GM18517 (cell line): ENCODE measurements at regions not wholly inside any gene's neighbourhood (a gene's known extent, or its start where the extent isn't known, plus 50 kb on each side); places are given as distances from the start of the nearest gene placed in this dataset.

ENCODE experiments used
- ATAC-seq: cut with Tn5 transposase; IDR thresholded peaks from one replicate; pipeline ENCODE4 v1.9.1; 2021; ENCODE audit warnings: mild to moderate bottlenecking, moderate library complexity; ENCODE audit not compliant: unreplicated experiment

DNA sequence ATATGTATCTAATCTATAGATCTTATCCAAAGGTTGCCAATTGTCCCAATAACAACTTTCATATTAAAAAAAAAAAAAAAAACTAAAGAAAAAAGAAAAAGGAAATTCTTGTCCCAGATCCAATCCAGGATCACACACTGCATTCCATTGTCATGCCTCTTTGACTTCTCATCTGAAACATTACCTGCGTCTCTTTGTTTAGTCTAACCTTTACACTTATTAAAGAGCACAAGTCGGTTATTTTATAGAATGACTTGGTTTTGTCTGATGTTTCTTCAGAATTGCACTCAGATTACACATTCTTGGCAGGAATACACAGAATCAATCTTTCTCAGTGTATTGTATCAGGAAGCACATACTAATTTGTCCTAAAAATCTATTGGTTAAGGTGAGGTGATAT is 392.5 kb upstream of the KLHL29 start:
- ATAC-seq, result no peak

DNA sequence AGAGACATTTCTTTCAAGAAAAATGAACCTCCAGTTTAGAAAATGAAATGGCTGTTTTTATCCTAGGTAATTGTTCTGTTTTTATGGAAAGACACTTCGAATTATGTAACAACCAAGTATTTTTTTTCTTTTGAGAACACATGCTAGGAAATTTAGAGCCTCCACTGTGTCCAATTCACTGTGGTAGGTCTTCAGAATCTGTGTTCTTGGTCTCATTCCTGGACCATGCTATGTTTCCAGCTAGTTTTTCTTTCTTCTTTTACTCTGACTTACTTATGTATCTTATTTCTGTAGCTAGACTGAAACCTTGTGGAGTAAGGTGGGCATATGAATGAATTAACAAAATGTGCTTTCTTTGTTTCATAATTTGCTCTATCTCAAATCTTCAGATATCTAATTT is 391.7 kb upstream of the KLHL29 start:
- ATAC-seq, result no peak

DNA sequence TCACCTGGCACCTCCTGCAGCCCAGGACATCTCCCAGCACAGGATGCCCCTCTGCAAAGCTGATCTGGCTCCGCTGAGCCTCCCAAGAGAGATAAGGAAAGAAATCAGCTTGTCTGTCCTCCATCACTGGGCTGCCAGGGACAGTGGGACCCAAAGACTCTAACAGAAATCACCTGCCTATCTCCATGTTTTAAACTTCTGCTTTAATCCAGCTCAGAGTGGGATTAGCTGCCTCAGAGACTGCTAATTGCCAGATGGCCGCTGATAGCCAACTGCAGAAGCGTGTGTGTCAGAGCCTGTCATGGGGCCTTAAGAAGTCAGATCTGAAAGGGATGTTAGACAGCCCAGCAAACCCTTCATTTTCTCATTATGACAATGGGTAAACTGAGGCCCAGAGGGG is 389.4 kb upstream of the KLHL29 start:
- no peak for ATAC-seq

DNA sequence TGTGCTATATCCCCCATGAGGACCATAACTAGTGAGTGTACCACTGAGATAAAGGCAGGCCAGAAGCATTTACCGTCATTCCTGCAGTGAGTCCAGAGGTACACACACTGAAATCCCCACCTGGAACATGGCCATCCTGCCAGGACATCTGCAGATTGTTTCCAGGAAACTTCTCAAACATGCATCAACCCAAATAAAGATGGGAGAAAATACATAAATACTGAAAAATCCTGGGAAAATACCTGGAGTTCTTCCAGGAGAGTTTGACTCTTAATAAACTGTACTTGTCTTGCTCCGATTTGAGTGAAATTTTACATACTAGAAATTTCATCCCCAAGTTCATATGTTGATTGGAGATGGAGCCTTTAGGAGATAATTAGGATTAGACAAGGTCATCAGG is 388.1 kb upstream of the KLHL29 start:
- ATAC-seq, result no peak

DNA sequence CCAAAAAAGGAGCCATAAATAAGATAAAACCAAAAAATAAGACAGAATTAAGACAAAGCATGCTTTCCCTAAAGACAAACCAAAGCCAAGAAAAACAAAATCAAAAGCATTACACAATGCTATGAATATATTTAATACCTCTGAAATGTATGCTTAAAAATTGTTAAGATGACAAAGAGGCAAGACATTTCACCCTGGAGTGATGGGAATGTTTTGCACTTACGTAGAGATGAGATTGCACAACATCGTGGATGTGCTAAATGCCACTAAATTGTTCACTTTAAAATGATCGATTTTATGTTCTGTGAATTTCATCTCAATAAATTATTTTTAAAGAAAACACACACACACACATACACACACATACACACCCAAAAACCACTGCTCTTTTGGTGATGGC is 386.6 kb upstream of the KLHL29 start:
- no peak for ATAC-seq

DNA sequence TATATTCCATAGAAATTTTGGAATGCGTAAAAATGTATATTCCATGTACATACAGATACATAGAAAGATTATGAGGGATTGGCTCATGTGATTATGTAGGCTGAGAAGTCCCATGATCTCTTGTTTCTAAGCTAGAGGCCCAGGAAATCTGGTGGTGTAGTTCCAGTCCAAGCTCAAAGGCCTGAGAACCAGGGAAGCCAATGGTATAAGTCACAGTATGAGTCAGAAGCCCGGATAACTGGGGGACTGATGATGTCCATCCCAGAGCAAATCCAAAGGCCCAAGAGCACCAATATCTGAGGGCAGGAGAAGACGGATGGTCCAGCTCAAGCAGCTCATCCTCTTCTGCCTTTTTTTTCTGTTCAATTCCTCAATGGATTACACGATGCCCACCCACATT is 385.0 kb upstream of the KLHL29 start:
- ATAC-seq, result no peak

DNA sequence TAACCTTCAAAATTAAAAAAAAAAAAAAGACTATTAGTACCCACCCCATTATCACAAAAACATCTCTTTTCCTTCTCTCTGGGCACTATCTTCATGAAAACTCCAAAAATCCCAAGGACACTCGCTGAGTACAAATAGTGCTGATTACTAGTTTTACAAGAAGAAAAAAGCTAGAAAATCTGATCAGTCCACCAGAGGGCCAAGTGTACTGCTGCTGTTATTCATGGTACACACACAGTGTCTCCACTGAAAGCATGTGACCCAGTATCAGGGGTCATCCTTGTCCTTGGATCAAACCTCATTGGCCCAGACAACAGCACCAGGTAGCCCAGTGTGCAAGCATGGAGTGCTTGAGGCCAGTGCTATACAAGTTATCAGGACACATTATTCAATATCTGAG is 382.7 kb upstream of the KLHL29 start:
- ATAC-seq, result no peak

DNA sequence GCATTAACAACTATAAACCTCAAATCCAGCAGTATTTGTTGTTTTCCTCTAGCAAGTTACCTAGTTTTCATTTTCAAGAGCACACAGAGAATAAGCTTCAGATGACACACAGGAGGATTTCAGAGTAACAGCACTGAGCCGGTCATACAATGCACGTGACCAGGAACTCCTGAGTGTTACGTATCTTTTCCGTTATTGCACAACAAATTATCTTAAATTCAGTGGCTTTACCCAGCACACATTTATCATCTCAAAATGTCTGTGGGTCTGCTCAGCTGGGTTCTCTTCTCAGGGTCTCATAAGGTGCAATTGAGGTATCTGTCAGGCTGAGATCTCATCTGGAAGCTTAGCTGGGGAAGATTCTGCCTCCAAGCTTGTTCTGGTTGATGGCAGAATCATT is 379.5 kb upstream of the KLHL29 start:
- no peak for ATAC-seq

DNA sequence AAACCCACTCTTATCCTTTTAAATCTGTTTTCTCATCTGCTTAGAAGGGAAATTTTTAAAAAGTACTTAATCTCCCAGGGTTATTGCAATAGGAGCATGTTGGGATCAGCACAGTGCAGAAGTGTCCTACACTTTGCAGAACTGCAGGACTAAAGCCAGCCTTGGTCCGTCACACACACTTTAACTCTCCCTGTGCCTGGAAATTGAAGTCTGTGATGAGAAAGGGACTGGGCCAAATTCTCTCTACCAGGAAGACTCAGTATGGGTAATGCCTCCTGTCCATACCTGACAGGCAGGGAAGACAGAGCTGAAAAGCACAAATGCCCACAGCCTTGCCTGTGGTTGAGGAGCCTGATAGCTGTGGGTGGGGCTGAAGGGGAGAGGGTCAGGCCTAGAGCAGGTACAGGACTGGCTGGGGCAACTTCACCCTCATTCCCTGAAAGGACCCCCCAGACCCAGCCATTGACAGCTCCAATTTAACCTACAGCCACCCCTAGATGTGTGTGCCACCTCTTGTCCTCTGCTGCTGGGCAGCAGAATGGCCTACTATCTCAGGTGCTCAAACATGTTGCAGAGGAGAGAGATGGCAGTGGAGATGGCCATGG is 377.2 kb upstream of the KLHL29 start:
- no peak for ATAC-seq

DNA sequence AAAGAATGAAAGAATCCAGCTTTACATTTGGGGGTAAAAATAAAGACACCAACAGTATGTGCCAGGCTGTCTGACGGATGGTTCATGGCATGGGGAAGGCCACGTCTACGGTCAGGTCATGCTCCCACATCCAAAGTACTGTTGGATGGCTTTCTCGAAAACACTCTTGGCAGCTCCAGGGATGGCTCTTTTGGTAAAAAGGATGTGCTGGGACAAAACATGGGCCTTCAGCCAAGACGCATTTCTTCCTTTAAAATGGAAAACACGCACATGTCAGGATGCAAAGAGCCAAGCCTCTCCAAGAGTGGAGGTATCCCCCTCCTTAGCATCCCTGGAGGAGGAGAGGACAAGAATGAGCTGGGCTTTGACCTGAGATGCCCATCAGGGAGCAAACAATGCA is 376.5 kb upstream of the KLHL29 start:
- ATAC-seq, result no peak

DNA sequence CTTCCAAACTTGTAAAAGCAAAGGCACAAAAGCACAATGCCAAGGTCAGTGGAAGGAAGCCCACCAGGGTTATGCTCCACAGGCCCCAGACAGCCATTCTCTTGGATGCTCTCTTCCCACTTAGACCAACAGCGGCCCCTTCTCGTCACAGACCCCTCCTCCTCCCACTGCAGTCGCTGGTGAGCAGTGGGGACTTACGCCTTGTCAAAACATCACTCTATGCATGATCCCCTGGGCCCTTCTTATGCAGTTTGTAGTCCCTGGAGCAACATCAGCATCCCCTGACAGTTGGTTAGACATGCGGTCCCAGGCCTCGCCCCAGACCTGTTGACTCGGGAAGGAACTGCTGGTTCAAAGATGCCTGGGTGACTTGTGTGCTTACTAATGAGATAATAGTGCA is 376.0 kb upstream of the KLHL29 start:
- ATAC-seq, result no peak

DNA sequence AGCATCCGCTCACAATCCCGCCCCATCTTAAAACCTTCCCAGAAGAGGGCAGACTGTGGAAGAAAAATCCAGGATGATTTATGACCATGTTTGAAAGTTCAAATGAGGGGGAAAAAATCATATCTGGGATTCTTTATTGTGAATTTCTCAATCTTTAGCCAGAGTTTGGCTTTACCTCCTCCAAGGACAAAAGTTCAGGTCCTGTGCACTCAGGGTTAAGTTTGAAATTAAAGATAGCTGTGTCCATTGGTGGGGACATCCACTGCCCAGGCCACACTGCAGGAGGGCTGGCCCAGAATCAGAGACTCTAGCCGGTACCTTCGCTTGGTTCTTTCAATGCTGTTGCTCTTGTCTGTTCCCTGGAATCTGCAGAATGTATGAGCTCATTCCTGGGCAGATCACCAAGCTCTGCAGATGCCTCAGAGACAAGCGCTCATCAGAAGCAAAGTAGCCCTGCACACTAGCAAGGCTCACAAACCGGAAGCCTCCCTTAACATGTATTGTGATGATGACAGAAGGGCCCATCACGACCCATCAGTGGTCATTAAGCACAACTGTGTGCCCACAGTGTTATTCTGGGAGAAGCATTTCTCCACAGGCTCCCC is 375.3 kb upstream of the KLHL29 start:
- ATAC-seq, result no peak

DNA sequence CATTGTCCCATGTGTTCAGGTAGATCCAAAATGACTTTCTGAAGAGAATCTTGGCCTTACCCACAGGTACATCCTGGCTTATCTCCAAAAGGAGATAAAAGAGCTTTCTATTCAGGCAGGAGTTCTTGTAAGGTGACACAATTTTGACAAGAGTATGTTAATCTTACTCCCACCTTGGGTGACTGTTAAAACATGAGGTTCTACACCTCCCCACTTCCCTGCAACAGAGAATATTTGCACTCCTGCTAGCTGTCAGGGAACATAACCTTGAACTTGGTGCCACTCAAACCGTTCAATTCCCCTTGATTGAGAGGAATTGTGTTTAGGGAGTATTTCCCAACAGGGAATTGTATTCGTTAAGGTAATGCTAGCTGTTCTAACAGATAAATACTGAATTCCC is 372.5 kb upstream of the KLHL29 start:
- no peak for ATAC-seq

DNA sequence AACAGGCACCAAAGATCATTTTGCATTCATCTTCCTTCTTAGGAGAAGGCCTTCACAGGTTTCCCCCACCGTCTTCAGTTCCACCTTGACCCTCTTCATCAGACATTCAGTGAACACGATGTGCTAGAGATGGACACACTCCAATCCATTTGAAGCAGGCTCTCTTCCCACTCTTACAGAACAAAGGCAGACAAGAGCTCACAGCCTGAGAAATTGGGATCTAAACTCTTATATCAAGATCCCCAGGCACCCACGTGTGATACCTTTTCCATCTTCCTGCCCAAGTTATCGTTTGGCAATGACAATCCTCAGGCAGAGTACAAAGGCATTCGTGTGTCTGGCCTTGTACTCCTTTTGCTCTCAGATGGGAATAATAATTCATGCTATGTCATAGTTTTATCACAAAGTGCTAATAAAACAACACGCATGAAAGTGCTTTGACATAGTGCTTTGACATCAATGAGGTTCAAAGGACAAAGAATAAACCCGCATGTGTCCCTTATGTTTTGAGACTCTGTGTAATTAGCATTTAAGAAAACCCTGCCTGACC is 369.3 kb upstream of the KLHL29 start:
- no peak for ATAC-seq

DNA sequence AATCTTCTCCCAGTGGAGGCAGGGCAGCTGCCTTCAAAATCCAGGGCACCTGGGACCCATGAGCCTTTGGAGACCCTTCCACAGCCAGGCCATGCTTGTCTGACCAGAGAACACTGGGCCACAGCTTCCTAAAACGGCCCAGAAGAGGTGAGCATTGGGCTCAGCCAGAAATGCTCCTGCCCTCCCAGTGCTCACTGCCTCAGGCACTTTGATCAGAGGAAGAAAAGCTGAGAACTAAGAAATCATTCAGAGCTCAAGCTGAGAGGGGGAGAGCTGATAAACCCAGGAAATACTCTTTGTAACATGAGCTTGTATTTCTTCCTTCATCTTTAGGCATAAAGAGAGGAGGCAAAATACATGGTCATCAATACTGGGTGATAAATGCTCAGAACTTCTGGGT is 365.5 kb upstream of the KLHL29 start:
- no peak for ATAC-seq

DNA sequence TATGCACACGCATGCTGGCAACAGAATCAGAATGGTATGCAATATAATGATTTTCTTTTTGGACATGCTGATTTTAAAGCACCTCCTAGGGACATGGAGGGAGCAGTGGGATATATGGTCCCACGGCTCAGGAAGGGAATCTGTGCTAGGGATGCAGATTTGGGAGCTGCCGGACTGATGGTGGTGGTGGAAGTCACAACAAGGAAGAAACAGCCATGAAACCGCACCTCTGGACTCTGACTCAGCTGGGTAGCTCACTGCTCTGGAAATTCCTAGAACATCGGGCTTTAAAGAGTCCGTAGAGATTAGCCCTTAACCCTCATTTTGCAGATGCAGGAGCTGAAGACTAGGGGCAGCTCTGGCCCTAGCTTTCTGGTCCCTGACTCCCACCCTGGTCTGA is 364.3 kb upstream of the KLHL29 start:
- no peak for ATAC-seq

DNA sequence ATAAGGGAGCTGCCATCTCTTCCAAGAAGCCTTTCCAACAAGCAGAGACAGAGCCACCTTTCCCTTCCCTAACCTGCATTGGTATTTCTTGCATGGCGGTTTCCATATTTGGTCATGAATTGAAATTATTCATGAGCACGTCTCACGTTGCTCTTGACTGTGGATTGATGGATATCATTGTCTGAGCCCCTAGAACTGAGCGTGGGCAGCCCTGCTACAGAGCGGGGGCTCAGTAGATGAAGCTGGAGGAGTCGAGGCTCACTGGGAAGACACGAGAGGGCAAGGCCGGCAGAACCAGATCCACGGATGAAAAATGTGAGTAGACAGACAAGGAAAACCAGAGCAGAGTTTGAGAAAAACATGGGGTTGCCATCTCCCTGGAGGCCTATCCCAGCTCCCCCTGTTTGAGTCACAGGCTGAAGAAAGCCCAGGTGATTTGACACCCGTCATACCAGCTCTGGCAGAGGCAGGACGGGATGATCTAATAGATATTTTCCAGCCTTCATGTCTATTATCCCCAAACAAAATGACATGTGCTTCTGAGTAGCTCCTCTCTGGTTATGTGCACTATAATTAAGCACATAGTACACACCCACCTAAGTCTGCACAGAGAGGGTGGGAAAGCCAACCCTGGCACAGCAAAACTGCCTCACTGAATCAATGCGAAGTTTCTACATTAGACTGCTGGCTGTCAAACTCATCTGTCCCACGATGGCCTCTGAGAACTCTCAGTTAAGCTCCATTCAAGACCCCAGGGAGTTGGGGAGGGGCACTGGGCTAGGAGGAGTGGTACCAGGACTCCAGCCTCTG is 363.5 kb upstream of the KLHL29 start:
- ATAC-seq, result no peak

DNA sequence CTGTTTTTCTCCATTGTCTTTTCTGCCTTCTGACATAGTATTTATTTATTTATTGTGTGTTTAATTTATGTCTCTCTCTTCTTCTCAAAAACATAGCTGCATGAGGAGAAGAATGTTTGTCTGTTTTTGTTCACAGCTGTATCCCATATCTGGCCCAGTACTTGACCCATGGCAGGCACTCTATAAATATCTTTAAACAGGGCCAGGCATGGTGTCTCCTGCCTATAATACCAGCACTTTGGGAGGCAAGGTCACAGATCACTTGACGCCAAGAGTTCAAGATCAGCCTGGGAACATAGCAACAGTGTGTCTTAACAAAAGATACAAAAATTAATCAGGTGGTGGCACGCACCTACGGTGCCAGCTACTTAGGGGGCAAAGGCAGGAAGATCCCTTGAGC is 361.3 kb upstream of the KLHL29 start:
- no peak for ATAC-seq

DNA sequence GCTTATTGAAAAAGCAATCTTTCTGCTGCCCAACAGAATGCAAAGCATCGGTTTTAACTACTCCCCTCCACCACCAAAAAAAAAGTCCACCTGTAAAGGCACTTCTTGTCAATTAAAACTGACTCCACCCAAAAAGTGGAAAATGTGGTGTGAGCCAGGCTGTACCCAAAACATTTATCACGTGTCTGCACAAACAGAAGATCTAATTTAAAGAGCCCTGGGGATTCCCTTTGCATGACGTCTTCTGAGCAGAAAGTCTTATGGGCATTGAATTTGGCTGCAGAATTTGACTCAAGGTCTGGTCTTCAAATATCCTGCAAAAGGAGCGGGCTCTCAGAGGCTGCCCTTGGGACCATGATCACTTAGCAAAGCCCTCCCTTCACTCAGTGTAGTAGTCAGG is 358.3 kb upstream of the KLHL29 start:
- ATAC-seq, result no peak

DNA sequence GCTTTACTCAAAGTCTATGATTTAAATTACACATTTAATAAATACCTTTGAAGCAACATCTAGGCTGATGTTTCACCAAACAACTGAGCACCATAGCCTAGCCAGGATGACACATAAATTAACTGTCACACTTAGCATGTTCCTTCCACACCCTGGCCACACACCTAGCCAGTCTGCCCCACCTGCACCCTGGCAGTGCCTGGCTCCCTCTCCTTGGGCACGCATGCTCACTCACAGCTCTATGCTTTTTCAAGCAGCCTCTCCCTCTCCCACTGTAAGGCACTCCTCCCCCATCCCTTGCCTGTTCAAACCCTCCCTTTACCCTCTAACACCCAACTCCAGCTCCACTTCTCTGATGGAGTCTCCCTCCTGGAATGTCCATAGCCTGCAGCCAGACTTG is 357.6 kb upstream of the KLHL29 start:
- no peak for ATAC-seq

DNA sequence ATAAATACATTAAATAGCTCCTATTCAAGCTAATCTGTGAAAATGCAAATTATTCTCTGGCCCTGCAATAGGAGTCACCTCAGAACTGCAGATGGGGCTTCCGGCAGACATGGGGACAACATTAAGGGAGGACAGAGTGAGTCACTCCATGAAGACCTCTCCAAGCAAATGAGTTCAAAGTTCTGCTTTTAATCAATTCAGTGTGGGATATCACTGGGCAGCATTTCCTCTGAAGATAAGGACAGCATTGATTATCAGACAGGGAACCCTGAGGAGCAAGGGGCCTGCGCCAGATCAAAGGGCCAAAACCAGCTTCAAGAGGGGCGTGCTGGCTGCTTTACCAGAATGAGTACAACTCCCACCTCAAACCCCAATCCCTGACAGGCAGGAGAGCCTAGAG is 356.9 kb upstream of the KLHL29 start:
- no peak for ATAC-seq

DNA sequence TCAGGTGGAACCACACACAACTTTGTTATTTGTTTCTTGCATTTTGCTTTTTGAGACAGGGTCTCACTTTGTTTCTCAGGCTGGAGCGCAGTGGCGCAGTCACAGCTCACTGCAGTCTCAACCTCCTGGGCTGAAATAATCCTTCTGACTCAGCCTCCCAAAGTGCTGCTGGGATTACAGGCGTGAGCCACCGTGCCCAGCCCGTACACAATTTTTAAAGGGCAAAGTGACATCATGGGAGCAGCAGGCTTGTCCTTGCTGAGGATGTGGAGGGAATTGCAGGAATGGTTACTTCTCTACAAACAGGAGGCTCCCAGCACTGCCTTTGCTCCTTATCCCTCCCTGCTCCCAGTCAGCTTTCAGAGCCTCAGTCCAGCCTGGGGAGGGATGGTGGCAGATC is 355.9 kb upstream of the KLHL29 start:
- no peak for ATAC-seq
